ENCODE measurements at regions not wholly inside any gene's neighbourhood (a gene's known extent, or its start where the extent isn't known, plus 50 kb on each side); places are given as distances from the start of the nearest gene placed in this dataset.

- H3K4me2 ChIP-seq (ENCODE audit: insufficient read depth, low read length), result no peak overlapping the region
- no peaks in the 10 kb centered on the region for H4K20me1 ChIP-seq (replicated peaks; ENCODE audit: control insufficient read depth, insufficient read depth, low read length)
- no peaks in the 10 kb centered on the region for H3K9me1 ChIP-seq (ENCODE audit: control insufficient read depth, insufficient read depth, low read length)
- FAIRE-seq (no peak), ATAC-seq (no peak), DNase-seq (ENCODE audit: extremely low read depth in 1 of 4, low spot score in 3 of 4) (no peak)
- ChIA-PET POLR2A (no interaction called here), CTCF (ENCODE audit: low intra/inter-chr PET ratio) (no interaction called here)
- TF ChIP-seq SOX6 (IDR thresholded peaks at IDR 0.05) (no peak), POLR3A (IDR thresholded peaks at IDR 0.05; ENCODE audit: borderline replicate concordance, extremely low read depth, insufficient read depth, insufficient read length) (no peak), WHSC1 (IDR thresholded peaks at IDR 0.05; ENCODE audit: low read length) (no peak), E2F6 (IDR thresholded peaks at IDR 0.05; ENCODE audit: borderline replicate concordance in 1 of 2, extremely low read depth in 1 of 2, insufficient read depth in 1 of 2, insufficient read length in 1 of 2, low read depth in 1 of 2, low read length in 1 of 2, poor library complexity in 1 of 2, severe bottlenecking in 1 of 2) (no peak), ZNF551 (CRISPR knock-in tag; IDR thresholded peaks at IDR 0.05) (no peak), HDAC2 (IDR thresholded peaks at IDR 0.05) (no peak), COPS2 (conservative IDR thresholded peaks at IDR 0.05) (no peak), EHMT2 (IDR thresholded peaks at IDR 0.05) (no peak), PHB2 (IDR thresholded peaks at IDR 0.05; ENCODE audit: low read depth) (no peak), HDAC6 (IDR thresholded peaks at IDR 0.05; ENCODE audit: low read depth, low read length) (no peak), BRF1 (IDR thresholded peaks at IDR 0.05; ENCODE audit: borderline replicate concordance, extremely low read depth, insufficient read length) (no peak)
- no peaks in the 10 kb centered on the region for H3K36me3 ChIP-seq (ENCODE audit: control insufficient read depth, insufficient read depth, low read length)
- H3K27me3 ChIP-seq (ENCODE audit: control insufficient read depth in 2 of 2, insufficient read depth in 2 of 2, low read length in 2 of 2), result no peaks in the 10 kb centered on the region
- no peaks in the 10 kb centered on the region for H3K79me2 ChIP-seq (ENCODE audit: control insufficient read depth, insufficient read depth, low read length)
- no peak overlapping the region for H3K9ac ChIP-seq (ENCODE audit: insufficient read depth in 1 of 2, low read depth in 2 of 2, low read length in 2 of 2)
- WGBS (ENCODE audit: insufficient coverage, low coverage, missing lambda C conversion rate), result 2% methylated on average over 3 of the region's 3 CpGs
- no peaks in the 10 kb centered on the region for H3K4me1 ChIP-seq (replicated peaks in 1 of 2; ENCODE audit: control insufficient read depth in 2 of 2, insufficient read depth in 2 of 2, low read length in 2 of 2)
- intact Hi-C loops (cut with micrococcal nuclease), result no loop called here
- H3K9me3 ChIP-seq (replicated peaks; ENCODE audit: control insufficient read depth, insufficient read depth, low read depth, low read length), result no peaks in the 10 kb centered on the region
- no peak overlapping the region for H3K4me3 ChIP-seq
- in situ Hi-C loops (cut with MboI), result no loop called here
- H3K27ac ChIP-seq (ENCODE audit: extremely low read depth, low read depth, low read length), result no peak overlapping the region
- H2AFZ ChIP-seq (ENCODE audit: low read depth, low read length), result no peak overlapping the region
- BruUV-seq (replicated peaks), result no TSS peak
Observed at GRCh38 chr6:74602206-74602605, 603.6 kb downstream of the COL12A1 start.

Measured in K562 (cell line).